GM04503 (cell line): ENCODE measurements at regions not wholly inside any gene's neighbourhood (a gene's known extent, or its start where the extent isn't known, plus 50 kb on each side); places are given as distances from the start of the nearest gene placed in this dataset.

Source experiments
- DNase-seq: peaks from one replicate; pipeline ENCODE4 v3.0.0-alpha.2; 2012; ENCODE audit warnings: low read depth

DNA sequence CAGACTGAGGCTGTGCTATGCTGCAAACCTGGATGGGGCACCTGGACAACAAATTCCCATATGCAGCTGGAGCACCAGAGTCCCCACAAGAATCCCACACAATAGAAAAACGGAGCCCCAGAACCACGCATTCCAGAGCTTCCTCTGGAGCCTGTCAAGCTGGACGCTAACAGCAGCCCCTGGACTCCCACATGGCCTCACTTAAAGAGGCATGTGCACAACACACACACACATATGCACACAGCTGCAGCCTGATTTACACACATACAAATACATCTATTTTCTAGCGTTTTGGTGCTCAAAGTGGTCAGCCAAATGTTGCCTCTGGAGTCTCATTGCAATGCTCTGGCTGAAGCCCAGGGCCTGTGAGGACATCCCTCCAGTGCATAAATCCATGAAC is 632.7 kb upstream of the ID2 start:
- no peak for DNase-seq

GRCh38 chr2:8049851-8050571 is 631.8 kb upstream of the ID2 start:
- DNase-seq = no peak

- no peak for DNase-seq
Measured at GRCh38 chr2:8053216-8053615, 628.6 kb upstream of the ID2 start.

DNA sequence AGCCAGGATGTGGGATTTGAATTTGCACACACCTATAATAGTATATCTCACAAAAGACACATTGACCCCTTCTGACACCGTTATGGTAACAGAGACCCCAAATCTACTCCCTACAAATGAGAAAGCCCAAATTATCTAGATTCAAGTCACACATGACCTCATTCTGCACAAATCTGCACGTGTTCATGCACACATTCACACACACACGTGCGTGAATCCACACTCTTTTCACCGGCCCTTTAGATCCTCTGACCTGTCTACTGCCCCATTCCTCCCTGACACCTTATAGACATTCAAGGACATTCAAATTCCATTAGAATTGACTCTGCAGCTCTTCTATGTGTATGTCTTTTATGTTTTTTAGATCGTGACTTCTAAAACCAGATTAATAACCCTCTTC is 627.8 kb upstream of the ID2 start:
- DNase-seq = no peak

DNA sequence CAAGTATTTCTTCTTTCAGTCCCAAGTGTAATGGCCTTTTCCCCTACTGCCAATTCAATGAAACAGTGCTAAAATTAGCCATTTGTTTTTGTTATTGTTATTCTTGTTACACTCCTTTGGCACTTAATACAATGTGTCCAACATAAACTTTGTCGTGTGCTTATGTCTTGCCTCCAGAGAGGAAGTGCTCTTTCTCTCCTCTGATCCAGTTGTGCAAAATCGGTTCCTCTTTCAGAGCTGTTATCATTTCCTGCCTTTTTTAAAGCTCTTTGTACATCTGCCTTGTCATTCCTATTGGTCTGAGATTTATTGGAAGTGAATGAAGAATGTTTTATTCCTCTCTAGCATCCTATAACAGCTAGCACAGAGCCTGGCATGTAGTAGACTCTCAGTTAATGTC is 623.2 kb upstream of the ID2 start:
- DNase-seq = no peak

DNA sequence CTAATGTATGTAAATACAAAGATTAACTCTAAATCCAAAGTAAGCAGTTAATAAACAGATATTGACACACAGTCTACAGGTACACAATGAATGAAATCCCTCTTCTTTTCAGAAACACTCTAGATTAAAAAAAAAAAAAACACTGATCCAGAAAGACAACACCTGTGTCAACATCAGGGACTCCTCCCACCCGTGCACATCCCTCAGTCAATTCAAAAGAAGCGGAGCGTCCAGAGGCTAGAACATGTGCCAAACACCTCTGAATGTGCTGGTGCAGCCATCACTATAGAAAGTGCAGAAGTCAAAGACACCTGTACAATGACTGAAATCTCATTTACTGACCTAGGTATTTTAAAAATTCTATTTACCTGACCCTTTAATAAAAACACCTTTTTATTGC is 622.6 kb upstream of the ID2 start:
- no peak for DNase-seq

- DNase-seq = no peak
Measured at GRCh38 chr2:8059794-8060193, 622.1 kb upstream of the ID2 start.

DNA sequence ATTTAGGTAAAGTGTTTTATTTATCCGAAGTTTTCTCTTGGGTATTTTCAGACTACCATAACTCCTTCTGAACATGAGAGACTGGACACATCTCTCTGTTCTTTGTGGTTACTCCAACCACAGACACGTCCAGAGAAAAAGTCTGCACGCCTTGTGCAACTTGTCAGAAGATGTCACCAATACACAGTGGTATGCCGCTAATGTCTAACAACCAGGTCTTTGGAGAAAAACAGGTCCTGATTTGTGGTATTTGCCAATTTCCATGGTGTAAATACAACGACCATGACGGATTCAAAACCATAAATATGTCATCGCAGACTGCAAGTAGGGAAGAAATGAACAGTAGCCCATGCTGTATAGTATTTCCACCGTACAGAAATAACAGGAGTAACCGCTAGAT is 620.6 kb upstream of the ID2 start:
- DNase-seq = no peak

DNA sequence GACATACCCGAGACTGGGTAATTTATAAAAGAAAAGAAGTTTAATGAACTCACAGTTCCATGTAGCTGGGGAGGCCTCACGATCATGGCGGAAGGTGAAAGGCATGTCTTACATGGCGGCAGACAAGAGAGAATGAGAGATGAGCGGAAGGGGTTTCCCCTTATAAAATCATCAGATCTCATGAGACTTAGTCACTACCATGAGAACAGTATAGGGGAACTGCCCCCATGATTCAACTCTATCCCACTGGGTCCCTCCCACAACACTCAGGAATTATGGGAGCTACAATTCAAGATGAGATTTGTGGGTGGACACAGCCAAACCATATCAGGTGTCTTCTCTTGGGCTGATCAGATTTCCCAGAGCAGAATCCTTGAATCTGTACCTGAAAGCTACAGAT is 617.3 kb upstream of the ID2 start:
- DNase-seq = no peak

DNA sequence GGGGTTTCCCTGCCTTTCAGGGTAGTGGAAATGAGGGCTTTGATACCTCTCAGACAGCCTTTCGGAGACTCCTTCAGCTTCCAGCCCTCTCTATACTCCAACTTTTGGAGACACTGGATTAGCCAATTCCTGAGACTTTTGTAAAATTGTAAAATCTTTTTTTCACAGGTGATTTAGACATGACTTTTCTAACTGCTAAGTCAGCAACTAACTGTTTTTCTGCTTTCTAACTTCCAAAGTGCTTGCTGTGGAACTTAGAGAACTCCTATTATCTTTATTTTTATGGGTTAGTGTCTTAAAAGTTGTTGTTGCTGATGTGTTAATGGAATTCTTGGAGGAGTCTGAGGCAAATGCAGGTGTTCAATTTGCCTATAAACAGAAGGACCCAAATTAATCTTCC is 616.7 kb upstream of the ID2 start:
- no peak for DNase-seq

DNA sequence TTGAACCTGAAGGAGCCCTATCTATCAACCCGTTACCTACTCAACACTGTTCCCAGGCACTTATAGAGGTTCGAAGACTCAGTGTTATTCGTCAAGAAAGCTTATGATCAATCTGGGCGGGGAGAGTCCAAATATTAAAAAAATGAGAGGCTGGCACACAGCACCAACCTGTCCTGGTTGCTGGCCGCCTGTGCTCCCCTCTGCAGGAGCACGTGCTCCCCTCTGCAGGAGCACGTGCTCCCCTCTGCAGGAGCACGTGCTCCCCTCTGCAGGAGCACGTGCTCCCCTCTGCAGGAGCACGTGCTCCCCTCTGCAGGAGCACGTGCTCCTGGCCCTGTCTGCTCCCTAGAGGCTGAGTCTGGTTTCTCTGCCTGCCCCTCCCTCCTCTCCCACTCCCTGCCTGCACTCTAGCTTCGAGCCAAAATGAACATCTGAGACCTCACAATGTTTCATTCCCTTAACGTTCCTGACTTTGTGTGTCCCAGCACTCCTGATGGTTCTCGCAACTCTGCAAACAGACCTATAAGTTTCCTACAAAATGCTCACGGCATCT is 614.0 kb upstream of the ID2 start:
- no peak for DNase-seq

GRCh38 chr2:8072907-8073306 is 608.9 kb upstream of the ID2 start:
- no peak for DNase-seq

DNA sequence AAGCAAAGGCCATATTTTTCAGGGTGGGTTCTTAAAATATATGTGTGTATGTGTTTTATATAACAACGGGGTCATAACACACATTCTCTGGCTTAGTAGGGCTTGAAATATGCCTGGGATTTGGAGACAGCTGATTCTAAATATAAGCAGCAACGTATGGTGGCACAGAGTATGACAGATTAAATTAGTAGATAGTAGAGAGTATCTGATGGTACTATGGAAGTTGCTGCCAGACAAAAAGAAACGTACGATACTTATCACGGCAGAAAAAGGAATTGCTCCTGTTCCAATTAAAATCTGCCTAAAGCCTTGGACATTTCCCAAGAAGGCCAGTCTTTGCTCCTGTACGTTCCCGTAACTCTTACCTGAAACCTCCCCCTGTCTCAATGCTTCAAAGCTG is 607.9 kb upstream of the ID2 start:
- DNase-seq = no peak

DNA sequence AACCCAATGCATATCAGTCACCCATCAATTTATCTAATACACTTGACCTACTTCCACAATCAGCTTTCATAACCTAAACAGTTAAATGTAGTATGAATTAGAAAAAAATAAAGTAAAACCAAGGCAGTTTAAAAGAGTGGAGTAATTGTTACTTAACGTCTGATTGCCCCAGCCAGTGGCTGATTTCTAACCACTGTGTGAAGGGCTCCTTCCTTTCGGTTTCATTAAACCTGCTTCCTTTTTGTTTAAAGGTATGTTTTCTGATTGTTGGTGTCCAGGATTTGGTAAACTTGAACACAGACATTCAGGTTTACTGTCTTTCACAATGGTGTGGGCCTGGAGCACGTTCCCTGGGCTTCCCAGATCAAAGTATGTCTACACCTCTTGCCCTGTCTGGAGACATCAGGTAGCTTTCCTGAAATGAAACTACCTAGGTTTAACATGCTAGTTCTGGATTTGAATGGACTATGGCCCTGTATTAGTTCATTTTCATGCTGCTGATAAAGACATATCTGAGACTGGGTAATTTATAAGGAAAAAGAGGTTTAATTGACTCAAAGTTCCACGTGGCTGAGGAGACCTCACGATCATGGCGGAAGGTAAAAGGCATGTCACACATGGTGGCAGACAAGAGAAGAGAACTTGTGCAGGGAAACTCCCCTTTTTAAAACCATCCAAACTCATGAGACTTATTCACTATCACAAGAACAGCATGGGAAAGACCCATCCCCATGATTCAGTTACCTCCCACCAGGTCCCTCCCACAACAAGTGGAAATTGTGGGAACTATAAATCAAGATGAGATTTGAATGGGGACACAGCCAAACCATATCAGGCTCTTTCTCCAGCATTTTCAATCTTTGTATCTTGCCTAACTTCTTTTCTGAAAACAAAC is 605.2 kb upstream of the ID2 start:
- DNase-seq = no peak

DNA sequence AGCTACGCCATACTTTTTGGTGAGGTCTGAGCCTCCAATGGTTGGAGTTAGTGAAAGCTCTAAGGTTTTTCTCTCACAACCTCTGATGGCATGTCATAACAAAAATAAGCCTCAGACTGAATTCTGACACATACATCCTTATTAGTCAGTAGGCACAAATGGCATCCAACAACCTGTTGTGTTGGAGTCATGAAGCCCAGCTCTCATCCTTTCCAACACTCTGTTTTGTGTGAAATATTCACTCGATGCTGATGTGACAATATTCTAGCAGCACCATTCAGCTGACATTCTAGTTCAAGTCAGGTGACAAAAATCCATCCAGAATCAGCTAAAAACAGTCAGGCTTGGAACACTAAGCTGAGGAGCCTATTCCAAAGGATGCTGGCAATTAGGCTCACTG is 603.2 kb upstream of the ID2 start:
- no peak for DNase-seq

DNA sequence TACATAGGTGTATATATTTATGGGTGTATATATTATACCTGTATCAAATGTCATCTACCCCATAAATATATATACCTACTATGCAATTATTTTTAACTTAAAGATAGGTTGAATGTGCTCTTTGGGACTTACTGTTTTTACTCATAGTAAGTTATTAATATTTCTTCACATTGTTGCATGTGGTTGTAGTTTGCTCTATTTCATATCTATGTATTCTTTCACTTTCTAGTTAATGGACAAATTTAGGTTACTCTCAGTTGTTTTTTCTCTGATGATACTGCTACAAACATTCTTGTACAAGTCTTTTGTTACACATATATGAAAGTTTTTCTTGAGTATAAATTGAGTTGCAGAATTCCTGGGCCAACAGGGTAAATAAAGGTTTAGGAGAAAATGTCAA is 601.8 kb upstream of the ID2 start:
- no peak for DNase-seq

DNA sequence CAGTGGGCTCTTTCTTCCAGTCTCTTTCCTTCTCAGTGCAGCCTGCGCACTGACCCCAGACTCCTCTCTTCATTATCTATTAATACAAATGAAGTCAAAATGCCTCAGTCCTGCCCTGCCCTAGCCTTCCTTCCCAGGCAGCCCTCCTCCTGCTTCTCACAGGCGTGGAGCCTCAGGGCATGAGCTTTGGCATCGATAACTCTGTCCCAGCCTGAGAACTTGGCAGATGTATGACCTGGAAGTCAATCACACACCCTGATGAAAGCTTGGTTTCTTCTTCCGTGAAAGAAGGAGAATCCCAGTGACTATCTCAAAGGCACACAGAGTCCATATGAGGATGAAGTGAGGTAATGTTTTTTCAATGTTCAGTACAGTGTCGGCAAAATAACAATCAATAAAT is 600.7 kb upstream of the ID2 start:
- no peak for DNase-seq

GRCh38 chr2:8082840-8083239 is 599.0 kb upstream of the ID2 start:
- no peak for DNase-seq

- peak; percentile 5 for DNase-seq
Measured at GRCh38 chr2:8086357-8086756, 595.5 kb upstream of the ID2 start.

DNA sequence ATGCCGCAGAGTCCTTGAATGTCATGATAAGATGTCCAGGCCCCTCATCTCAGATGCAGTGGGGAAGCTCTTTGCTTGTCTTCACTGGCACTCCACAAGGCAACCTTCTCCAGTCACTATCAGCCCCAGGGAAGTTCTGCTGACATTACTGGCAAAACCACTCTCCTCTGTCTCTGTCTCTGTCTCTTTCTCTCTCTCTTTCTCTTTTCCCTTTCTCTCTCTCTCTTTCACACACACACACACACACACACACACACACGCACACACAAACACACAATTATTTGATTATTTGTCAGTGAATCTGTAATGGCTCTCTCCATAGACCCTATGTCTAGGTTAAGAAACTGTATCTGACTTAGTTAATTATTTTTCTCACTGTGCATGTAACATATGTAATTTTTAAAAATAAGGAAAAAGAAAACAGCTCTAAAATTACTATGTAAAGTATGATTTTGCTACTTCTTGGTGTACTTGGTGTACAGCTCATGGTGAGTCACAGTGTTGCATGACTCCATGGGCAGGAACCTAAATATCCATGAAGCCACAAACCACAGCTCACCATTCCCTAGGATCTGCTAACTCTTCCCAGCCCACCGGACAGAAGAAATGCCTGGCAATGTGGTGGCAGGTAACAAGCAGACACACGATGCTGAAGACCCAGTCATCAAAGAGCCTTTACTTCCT is 594.9 kb upstream of the ID2 start:
- DNase-seq = peak; percentile 84

DNA sequence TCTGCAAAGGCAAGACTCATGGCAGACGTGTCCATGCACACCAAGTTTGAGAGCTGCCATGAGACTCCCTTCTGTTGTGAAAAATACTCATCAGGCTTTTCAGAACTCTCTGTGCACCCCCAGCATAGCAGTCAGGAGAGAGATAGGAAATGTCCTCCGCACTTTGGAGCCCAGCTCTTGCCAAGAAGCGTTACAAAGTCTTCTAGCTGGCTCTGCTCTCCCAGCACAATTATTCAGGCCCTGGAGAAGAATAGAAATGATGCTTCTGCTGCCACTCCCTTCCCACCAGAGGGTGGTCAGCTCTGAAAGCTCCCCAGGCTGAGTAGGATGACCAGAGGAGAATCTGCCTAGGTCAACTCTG is 594.4 kb upstream of the ID2 start:
- no peak for DNase-seq

DNA sequence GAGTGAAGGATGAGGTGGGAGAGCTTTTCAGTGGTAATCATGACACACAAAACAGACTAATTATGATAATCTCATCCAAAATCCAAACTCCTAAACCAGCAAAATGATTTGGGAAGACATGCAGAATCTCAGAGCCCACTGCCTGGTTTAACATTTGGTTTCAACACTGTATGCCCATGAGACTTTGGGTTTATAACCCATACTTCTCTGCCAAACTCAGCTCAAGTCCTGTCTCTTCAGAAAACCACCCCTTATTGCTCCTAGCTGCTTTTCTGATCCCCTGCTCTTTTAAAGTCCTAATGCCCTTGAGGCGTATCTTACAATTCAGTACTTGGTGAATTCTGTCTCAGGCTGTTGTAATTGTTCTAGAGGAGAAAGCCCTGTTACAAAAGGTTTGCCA is 593.0 kb upstream of the ID2 start:
- DNase-seq = no peak

DNA sequence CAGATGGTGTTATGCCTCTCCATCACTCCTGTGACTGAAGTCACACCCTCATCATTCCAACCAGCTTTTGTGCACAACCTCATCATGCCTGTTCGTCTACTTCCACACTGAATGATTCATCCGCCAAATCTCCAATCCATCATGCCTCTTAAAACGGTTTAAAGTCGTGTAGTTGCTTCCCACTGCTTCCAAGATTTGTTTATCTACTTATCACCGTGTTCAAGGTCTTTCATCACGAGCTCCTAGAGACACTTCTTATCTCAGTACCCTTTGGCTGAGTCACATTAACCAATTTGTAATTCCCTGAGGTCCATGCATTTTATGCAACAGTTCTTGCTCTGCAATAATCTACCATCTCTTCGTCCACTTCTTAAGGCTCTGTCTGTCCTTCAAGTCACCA is 592.3 kb upstream of the ID2 start:
- DNase-seq = peak; percentile 32
